ENCODE measurements at regions not wholly inside any gene's neighbourhood (a gene's known extent, or its start where the extent isn't known, plus 50 kb on each side); places are given as distances from the start of the nearest gene placed in this dataset.

GRCh38 chr4:73687421-73687820 is 52.9 kb upstream of the CXCL8 start:
- Histone ChIP-seq H3K27me3 (ENCODE audit: insufficient read depth, low read length, poor library complexity, severe bottlenecking) (no peaks in the 10 kb centered on the region), H3F3A (ENCODE audit: low read depth) (no peaks in the 10 kb centered on the region), H2AFZ (ENCODE audit: low read length) (no peak overlapping the region), H3K9ac (ENCODE audit: low read depth, low read length, poor library complexity, severe bottlenecking) (no peak overlapping the region), H4K20me1 (ENCODE audit: insufficient read depth, low read length, poor library complexity, severe bottlenecking) (no peaks in the 10 kb centered on the region), H3K79me2 (ENCODE audit: insufficient read depth, low read length) (no peaks in the 10 kb centered on the region), H3K36me3 (ENCODE audit: insufficient read depth, low read length) (no peaks in the 10 kb centered on the region), H3K4me1 (ENCODE audit: insufficient read depth, low read length, poor library complexity, severe bottlenecking) (no peaks in the 10 kb centered on the region), H3K4me3 (ENCODE audit: low read length, poor library complexity, severe bottlenecking) (no peak overlapping the region), H3K4me2 (ENCODE audit: low read depth, low read length, poor library complexity, severe bottlenecking) (no peak overlapping the region), H3K9me3 (ENCODE audit: insufficient read depth, low read depth, low read length) (no peaks in the 10 kb centered on the region), H3K9me2 (replicated peaks; ENCODE audit: low read depth, low read length) (no peaks in the 10 kb centered on the region)
- no peak for TF ChIP-seq EZH2phosphoT487 (IDR thresholded peaks at IDR 0.05; ENCODE audit: borderline replicate concordance)
- no peak for TF ChIP-seq CTCF (conservative IDR thresholded peaks at IDR 0.05; ENCODE audit: low read length)

GRCh38 chr4:73690051-73690738 is 50.2 kb upstream of the CXCL8 start:
- Histone ChIP-seq H3K4me1 (ENCODE audit: insufficient read depth, low read length, poor library complexity, severe bottlenecking) (no peaks in the 10 kb centered on the region), H3K9me2 (replicated peaks; ENCODE audit: low read depth, low read length) (no peaks in the 10 kb centered on the region), H3K36me3 (ENCODE audit: insufficient read depth, low read length) (no peaks in the 10 kb centered on the region), H3K27me3 (ENCODE audit: insufficient read depth, low read length, poor library complexity, severe bottlenecking) (no peaks in the 10 kb centered on the region), H3F3A (ENCODE audit: low read depth) (no peaks in the 10 kb centered on the region), H3K9me3 (ENCODE audit: insufficient read depth, low read depth, low read length) (no peaks in the 10 kb centered on the region), H3K9ac (ENCODE audit: low read depth, low read length, poor library complexity, severe bottlenecking) (no peak overlapping the region), H3K79me2 (ENCODE audit: insufficient read depth, low read length) (no peaks in the 10 kb centered on the region), H3K4me3 (ENCODE audit: low read length, poor library complexity, severe bottlenecking) (no peak overlapping the region), H2AFZ (ENCODE audit: low read length) (no peak overlapping the region; the same call in 1 of the 2 replicates), H4K20me1 (ENCODE audit: insufficient read depth, low read length, poor library complexity, severe bottlenecking) (no peaks in the 10 kb centered on the region), H3K4me2 (ENCODE audit: low read depth, low read length, poor library complexity, severe bottlenecking) (no peak overlapping the region)
- TF ChIP-seq EZH2phosphoT487 (IDR thresholded peaks at IDR 0.05; ENCODE audit: borderline replicate concordance), result no peak
- no peak for TF ChIP-seq CTCF (conservative IDR thresholded peaks at IDR 0.05; ENCODE audit: low read length)

Measured in Loucy (cell line).